ENCODE measurements at regions not wholly inside any gene's neighbourhood (a gene's known extent, or its start where the extent isn't known, plus 50 kb on each side); places are given as distances from the start of the nearest gene placed in this dataset.
A peak's percentile ranks its signal among the peaks of the same experiment; 100 is the strongest.

GRCh38 chr20:11437090-11437489, 480.6 kb upstream of the BTBD3 start:
- DNase-seq = no peak

GRCh38 chr20:11437611-11438380, 479.9 kb upstream of the BTBD3 start:
- no peak for DNase-seq

DNA sequence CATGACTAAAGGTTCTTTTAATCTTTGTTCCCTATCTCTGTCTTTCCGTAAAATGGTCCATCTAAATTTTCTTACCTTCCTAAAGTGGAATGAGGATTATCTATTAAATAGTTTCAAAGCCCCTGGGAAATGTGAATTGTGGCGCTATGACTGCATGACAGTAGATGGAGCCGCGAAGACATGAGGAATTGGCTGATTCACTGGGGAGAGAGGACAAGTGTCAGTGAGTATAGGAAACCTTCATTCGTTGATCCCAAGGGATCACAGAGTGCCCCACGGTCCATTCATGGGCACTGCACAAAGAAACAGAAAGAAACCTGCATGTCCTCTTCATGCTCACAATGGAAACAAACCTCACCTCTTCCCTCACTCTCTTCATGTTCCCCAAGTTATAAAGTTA, 479.3 kb upstream of the BTBD3 start:
- no peak for DNase-seq

- DNase-seq = no peak
These were observed 474.1 kb upstream of the BTBD3 start for GRCh38 chr20:11443382-11444119.

GRCh38 chr20:11445161-11445560, 472.5 kb upstream of the BTBD3 start:
- no peak for DNase-seq

- no peak for DNase-seq
These were observed 471.8 kb upstream of the BTBD3 start for GRCh38 chr20:11445891-11446290.

- DNase-seq = peak; percentile 19
These were observed 470.2 kb upstream of the BTBD3 start for GRCh38 chr20:11447371-11448100.

GRCh38 chr20:11448554-11448953, 469.1 kb upstream of the BTBD3 start:
- no peak for DNase-seq

DNA sequence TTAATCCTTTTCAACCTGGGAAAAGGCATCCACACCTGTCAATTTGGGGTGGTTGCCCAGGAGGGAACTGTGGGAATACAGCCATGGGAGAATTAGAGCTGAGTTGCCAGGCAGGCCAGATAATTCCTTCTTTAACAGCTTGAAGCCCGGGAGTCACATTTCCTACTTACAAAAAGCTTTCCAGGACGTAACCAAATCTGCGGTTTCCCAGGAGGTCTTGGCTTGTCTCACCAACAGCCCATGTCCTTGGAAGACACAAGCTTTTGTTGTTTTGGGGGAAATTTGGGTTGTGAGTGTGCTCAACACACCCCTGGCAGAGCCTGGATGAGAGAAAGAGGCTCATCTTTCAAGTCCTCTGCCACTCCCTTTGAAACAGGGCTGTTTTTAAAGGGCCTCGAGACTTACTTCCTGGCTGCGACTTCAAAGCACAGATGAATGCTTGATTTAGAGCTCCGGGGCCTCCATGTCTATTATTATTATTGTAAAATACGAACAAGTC, 465.9 kb upstream of the BTBD3 start:
- peak; percentile 4 for DNase-seq

- DNase-seq = no peak
These were observed 465.4 kb upstream of the BTBD3 start for GRCh38 chr20:11452326-11452725.

- DNase-seq = no peak
These were observed 464.3 kb upstream of the BTBD3 start for GRCh38 chr20:11453430-11453829.

GRCh38 chr20:11454966-11455799, 462.5 kb upstream of the BTBD3 start:
- DNase-seq = no peak

DNA sequence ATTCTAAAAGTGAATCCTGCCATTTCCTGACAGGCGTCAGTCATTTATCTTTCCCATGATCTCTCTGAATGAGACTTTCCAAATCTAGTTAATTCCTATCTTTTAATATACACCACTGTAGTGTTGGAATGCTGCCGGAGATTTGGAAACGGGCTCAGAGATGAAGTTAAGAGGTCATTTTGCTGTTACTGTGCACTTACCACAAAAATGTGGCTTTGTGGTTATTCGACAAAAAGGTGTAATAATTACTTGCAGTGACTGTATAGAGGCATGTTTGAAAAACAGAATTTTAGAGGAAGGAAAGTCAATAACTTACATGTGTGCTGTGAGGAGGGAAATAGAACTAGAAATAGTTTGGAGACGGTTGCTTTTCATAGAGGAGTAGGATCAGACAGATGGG, 460.2 kb upstream of the BTBD3 start:
- no peak for DNase-seq

- no peak for DNase-seq
These were observed 458.4 kb upstream of the BTBD3 start for GRCh38 chr20:11459090-11459890.

DNA sequence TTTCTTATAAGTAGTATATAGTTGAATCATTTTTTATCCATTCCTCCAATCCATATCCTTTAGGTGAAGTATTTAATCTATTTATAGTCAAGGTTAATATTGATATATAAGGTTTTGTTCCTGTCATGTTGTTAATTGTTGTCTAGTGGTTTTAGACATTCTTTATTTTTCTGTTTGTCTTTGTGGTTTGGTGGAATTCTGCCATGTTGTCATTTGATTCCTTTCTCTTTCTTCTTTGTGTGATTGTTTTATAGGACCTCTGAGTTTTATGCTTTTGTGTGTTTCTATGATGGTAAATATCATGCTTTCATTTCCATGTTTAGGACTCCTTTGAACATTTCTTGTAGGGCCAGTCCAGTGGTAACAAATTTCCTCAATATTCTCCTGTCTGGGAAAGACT, 450.3 kb upstream of the BTBD3 start:
- DNase-seq = no peak

GRCh38 chr20:11468880-11469279, 448.8 kb upstream of the BTBD3 start:
- no peak for DNase-seq

- DNase-seq = no peak
These were observed 447.8 kb upstream of the BTBD3 start for GRCh38 chr20:11469795-11470435.

- DNase-seq = no peak
These were observed 443.7 kb upstream of the BTBD3 start for GRCh38 chr20:11473983-11474382.

DNA sequence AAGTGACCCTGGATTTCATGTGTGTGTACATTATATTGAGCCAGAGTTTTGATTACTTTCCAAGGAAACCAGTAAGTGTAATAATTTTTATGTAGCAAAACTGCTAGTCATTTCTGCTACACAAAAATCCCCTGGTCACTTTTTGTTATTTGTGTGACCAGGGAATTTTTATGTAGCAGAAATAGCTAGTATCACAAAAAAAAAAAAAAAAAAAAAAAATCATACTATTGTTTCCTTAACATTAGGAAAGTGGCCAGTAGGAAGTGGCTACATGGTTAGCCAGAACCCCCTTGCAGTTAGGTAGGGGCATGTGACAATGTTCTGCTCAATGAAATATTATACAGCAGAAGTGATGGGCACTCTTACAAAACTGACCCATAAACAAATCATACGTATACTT, 434.0 kb upstream of the BTBD3 start:
- no peak for DNase-seq

DNA sequence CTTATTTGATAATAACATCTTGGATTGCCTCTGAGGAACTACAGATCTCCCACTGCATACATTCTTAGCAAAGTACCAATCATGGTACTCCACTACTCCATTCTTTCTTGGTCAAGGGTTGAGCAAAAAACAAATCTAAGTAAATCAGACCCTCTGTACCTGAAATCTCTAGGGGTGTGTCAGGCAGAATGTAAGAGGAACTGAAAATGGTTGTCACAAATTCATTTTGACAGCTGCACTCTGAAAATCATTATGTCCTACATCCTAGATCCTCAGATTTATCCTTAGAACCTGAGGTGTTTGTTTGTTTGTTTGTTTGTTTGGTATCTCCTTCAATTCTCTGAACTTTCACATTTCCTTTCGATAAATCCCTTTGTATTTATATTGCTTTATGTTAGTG, 433.2 kb upstream of the BTBD3 start:
- no peak for DNase-seq

- DNase-seq = no peak
These were observed 425.3 kb upstream of the BTBD3 start for GRCh38 chr20:11492386-11492785.
